Uterus (tissue), 3 donors: ENCODE measurements at regions not wholly inside any gene's neighbourhood (a gene's known extent, or its start where the extent isn't known, plus 50 kb on each side); places are given as distances from the start of the nearest gene placed in this dataset.

Source experiments
- DNase-seq, 2 donors: peaks; one replicate each; pipeline ENCODE4 v3.0.0-alpha.2; 2019 to 2020
- H3K27ac ChIP-seq, 2 donors: fragments of 200-600 bp; sonication (generic); 1 replicate in 1 of 2; 2 replicates in 1 of 2; pipeline ENCODE4 v1.5.1; 2016 to 2018
- H3K27me3 ChIP-seq, 2 donors: fragments of 200-600 bp; sonication (generic); one replicate each; pipeline ENCODE4 v1.5.1; 2018 to 2019; ENCODE audit warnings: control low read depth in 1 of 2
- H3K36me3 ChIP-seq, 2 donors: fragments of 200-600 bp; sonication (generic); one replicate each; pipeline ENCODE4 v1.5.1; 2019; ENCODE audit warnings: control low read depth in 1 of 2
- H3K4me1 ChIP-seq, 2 donors: fragments of 200-600 bp; sonication (generic); one replicate each; pipeline ENCODE4 v1.5.1; 2018 to 2019; ENCODE audit warnings: control low read depth in 1 of 2
- H3K4me3 ChIP-seq, 2 donors: fragments of 200-600 bp; sonication (generic); 1 replicate in 1 of 2; 2 replicates in 1 of 2; pipeline ENCODE4 v1.5.1; 2018 to 2019; ENCODE audit warnings: mild to moderate bottlenecking in 1 of 2
- H3K9me3 ChIP-seq, 2 donors: fragments of 200-600 bp; sonication (generic); one replicate each; pipeline ENCODE4 v1.5.1; 2019; ENCODE audit warnings: control low read depth in 1 of 2
- CTCF ChIP-seq, 4 experiments: fragments of 200-600 bp in 2 of 4; fragments of 450-650 bp in 2 of 4; sonication (generic) in 2 of 4; IDR thresholded peaks; one replicate each; pipeline ENCODE4 v1.5.1; 2016 to 2019; ENCODE audit warnings: antibody characterized with exemption in 4 of 4, mild to moderate bottlenecking in 2 of 4, moderate library complexity in 1 of 4
- POLR2A ChIP-seq, 2 donors: fragments of 450-650 bp; IDR thresholded peaks; one replicate each; pipeline ENCODE4 v1.6.1; 2016; ENCODE audit warnings: antibody characterized with exemption in 2 of 2, mild to moderate bottlenecking in 1 of 2, moderate library complexity in 1 of 2
- intact Hi-C: fragments of 100-400 bp; cut with DNase I; formaldehyde crosslinking; loops from one replicate; pipeline ENCODE4 v1.15.1; 2023; ENCODE audit warnings: low total_unique reads
- donor health status: DM: yes; HTN: yes; CAD: no.

- H3K27me3 ChIP-seq: no peaks in the 10 kb centered on the region
- no peaks in the 10 kb centered on the region for H3K9me3 ChIP-seq
- DNase-seq: no peak
- peaks cover 0 to 6% of the 10 kb centered on the region in 2 donors for H3K4me1 ChIP-seq
- H3K27ac ChIP-seq: no peak overlapping the region
- intact Hi-C loops: no loop called here
- no peak for TF ChIP-seq POLR2A (IDR thresholded peaks at IDR 0.05)
- TF ChIP-seq CTCF (IDR thresholded peaks at IDR 0.05): no peak
- no peaks in the 10 kb centered on the region for H3K36me3 ChIP-seq
- no peak overlapping the region for H3K4me3 ChIP-seq
Measured at GRCh38 chr6:149209871-149210775, 107.4 kb upstream of the TAB2 start.

GRCh38 chr6:149211046-149211571 lies 106.4 kb upstream of the TAB2 start:
- H3K27ac ChIP-seq: no peak overlapping the region
- H3K4me1 ChIP-seq: peaks cover 0 to 6% of the 10 kb centered on the region in 2 donors
- no peak for DNase-seq
- H3K27me3 ChIP-seq: no peaks in the 10 kb centered on the region
- no peak for TF ChIP-seq POLR2A (IDR thresholded peaks at IDR 0.05)
- no peak for TF ChIP-seq CTCF (IDR thresholded peaks at IDR 0.05)
- intact Hi-C loops: no loop called here
- no peaks in the 10 kb centered on the region for H3K36me3 ChIP-seq
- no peak overlapping the region for H3K4me3 ChIP-seq
- H3K9me3 ChIP-seq: no peaks in the 10 kb centered on the region

GRCh38 chr6:149212206-149212605 lies 105.3 kb upstream of the TAB2 start:
- no peaks in the 10 kb centered on the region for H3K9me3 ChIP-seq
- no peaks in the 10 kb centered on the region for H3K27me3 ChIP-seq
- no peak for DNase-seq
- peak overlapping the region in 1 of 2 donors; percentile 20 for H3K27ac ChIP-seq
- no peak overlapping the region for H3K4me3 ChIP-seq
- H3K4me1 ChIP-seq: peaks cover 0 to 6% of the 10 kb centered on the region in 2 donors
- TF ChIP-seq CTCF (IDR thresholded peaks at IDR 0.05) (no peak), POLR2A (IDR thresholded peaks at IDR 0.05) (no peak)
- intact Hi-C loops: no loop called here
- no peaks in the 10 kb centered on the region for H3K36me3 ChIP-seq

- H3K27ac ChIP-seq: peak overlapping the region in 1 of 2 donors; percentile 20
- TF ChIP-seq POLR2A (IDR thresholded peaks at IDR 0.05) (no peak), CTCF (IDR thresholded peaks at IDR 0.05) (no peak)
- H3K27me3 ChIP-seq: no peaks in the 10 kb centered on the region
- H3K4me1 ChIP-seq: peaks cover 0 to 6% of the 10 kb centered on the region in 2 donors
- H3K36me3 ChIP-seq: no peaks in the 10 kb centered on the region
- no peaks in the 10 kb centered on the region for H3K9me3 ChIP-seq
- H3K4me3 ChIP-seq: no peak overlapping the region
- intact Hi-C loops: no loop called here
- DNase-seq: no peak
Measured at GRCh38 chr6:149212892-149213801, 104.4 kb upstream of the TAB2 start.
